ENCODE measurements at regions not wholly inside any gene's neighbourhood (a gene's known extent, or its start where the extent isn't known, plus 50 kb on each side); places are given as distances from the start of the nearest gene placed in this dataset.

GRCh38 chr7:41339913-41340676 lies 362.8 kb downstream of the INHBA start:
- TF ChIP-seq, protein P1, sequence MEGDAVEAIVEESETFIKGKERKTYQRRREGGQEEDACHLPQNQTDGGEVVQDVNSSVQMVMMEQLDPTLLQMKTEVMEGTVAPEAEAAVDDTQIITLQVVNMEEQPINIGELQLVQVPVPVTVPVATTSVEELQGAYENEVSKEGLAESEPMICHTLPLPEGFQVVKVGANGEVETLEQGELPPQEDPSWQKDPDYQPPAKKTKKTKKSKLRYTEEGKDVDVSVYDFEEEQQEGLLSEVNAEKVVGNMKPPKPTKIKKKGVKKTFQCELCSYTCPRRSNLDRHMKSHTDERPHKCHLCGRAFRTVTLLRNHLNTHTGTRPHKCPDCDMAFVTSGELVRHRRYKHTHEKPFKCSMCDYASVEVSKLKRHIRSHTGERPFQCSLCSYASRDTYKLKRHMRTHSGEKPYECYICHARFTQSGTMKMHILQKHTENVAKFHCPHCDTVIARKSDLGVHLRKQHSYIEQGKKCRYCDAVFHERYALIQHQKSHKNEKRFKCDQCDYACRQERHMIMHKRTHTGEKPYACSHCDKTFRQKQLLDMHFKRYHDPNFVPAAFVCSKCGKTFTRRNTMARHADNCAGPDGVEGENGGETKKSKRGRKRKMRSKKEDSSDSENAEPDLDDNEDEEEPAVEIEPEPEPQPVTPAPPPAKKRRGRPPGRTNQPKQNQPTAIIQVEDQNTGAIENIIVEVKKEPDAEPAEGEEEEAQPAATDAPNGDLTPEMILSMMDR (conservative IDR thresholded peaks at IDR 0.05; ENCODE audit: low read depth in 2 of 2), result no peak
- TF ChIP-seq EZH2 (IDR thresholded peaks at IDR 0.05; ENCODE audit: low read depth, unreplicated experiment), result no peak

Measured in GM23338 (cell line).